ENCODE measurements at regions not wholly inside any gene's neighbourhood (a gene's known extent, or its start where the extent isn't known, plus 50 kb on each side); places are given as distances from the start of the nearest gene placed in this dataset.

GRCh38 chr1:5548266-5548665, 444.0 kb downstream of the NPHP4 start:
- no peaks in the 10 kb centered on the region for H3K4me1 ChIP-seq (ENCODE audit: insufficient read depth)
- no peak for DNase-seq (ENCODE audit: extremely low spot score)
- H3K36me3 ChIP-seq (ENCODE audit: insufficient read depth) = no peaks in the 10 kb centered on the region
- H3K4me3 ChIP-seq (ENCODE audit: low read depth, low read length) = no peak overlapping the region
- no peak overlapping the region for H3K27ac ChIP-seq (ENCODE audit: low read depth)

- Histone ChIP-seq H3K27ac (ENCODE audit: low read depth) (no peak overlapping the region), H3K36me3 (ENCODE audit: insufficient read depth) (no peaks in the 10 kb centered on the region), H3K4me3 (ENCODE audit: low read depth, low read length) (no peak overlapping the region), H3K4me1 (ENCODE audit: insufficient read depth) (no peaks in the 10 kb centered on the region)
- no peak for DNase-seq (ENCODE audit: extremely low spot score)
- 61% methylated on average over 5 of the region's 5 CpGs for WGBS
Observed at GRCh38 chr1:5543235-5543634, 449.0 kb downstream of the NPHP4 start.

GRCh38 chr1:5532811-5533210, 459.4 kb downstream of the NPHP4 start:
- no peak overlapping the region for H3K27ac ChIP-seq (ENCODE audit: low read depth)

GRCh38 chr1:5526822-5527551, 465.2 kb downstream of the NPHP4 start:
- Histone ChIP-seq H3K36me3 (ENCODE audit: insufficient read depth) (no peaks in the 10 kb centered on the region), H3K4me3 (ENCODE audit: low read depth, low read length) (no peak overlapping the region), H3K27ac (ENCODE audit: low read depth) (no peak overlapping the region), H3K4me1 (ENCODE audit: insufficient read depth) (no peaks in the 10 kb centered on the region)
- DNase-seq (ENCODE audit: extremely low spot score) = no peak
- 70% methylated on average over 19 of the region's 19 CpGs for WGBS

More at GRCh38 chr1:5532811-5533210, 459.4 kb downstream of the NPHP4 start:
- Histone ChIP-seq H3K36me3 (ENCODE audit: insufficient read depth) (no peaks in the 10 kb centered on the region), H3K4me1 (ENCODE audit: insufficient read depth) (no peaks in the 10 kb centered on the region), H3K4me3 (ENCODE audit: low read depth, low read length) (no peak overlapping the region)
- 88% methylated on average over 3 of the region's 3 CpGs for WGBS
- DNase-seq (ENCODE audit: extremely low spot score) = no peak

- Histone ChIP-seq H3K36me3 (ENCODE audit: insufficient read depth) (no peaks in the 10 kb centered on the region), H3K27ac (ENCODE audit: low read depth) (no peak overlapping the region), H3K4me1 (ENCODE audit: insufficient read depth) (no peaks in the 10 kb centered on the region), H3K4me3 (ENCODE audit: low read depth, low read length) (no peak overlapping the region)
- WGBS = 40% methylated on average over 8 of the region's 8 CpGs
- DNase-seq (ENCODE audit: extremely low spot score) = no peak
Observed at GRCh38 chr1:5526385-5526750, 465.9 kb downstream of the NPHP4 start.

GRCh38 chr1:5525597-5526384, 466.4 kb downstream of the NPHP4 start:
- H3K36me3 ChIP-seq (ENCODE audit: insufficient read depth) = no peaks in the 10 kb centered on the region
- no peak for DNase-seq (ENCODE audit: extremely low spot score)
- WGBS = 71% methylated on average over 27 of the region's 27 CpGs
- H3K27ac ChIP-seq (ENCODE audit: low read depth) = no peak overlapping the region
- H3K4me3 ChIP-seq (ENCODE audit: low read depth, low read length) = no peak overlapping the region
- H3K4me1 ChIP-seq (ENCODE audit: insufficient read depth) = no peaks in the 10 kb centered on the region

GRCh38 chr1:5522531-5523145, 469.6 kb downstream of the NPHP4 start:
- WGBS = 53% methylated on average over 14 of the region's 14 CpGs
- Histone ChIP-seq H3K36me3 (ENCODE audit: insufficient read depth) (no peaks in the 10 kb centered on the region), H3K4me3 (ENCODE audit: low read depth, low read length) (no peak overlapping the region), H3K27ac (ENCODE audit: low read depth) (no peak overlapping the region), H3K4me1 (ENCODE audit: insufficient read depth) (no peaks in the 10 kb centered on the region)
- DNase-seq (ENCODE audit: extremely low spot score) = no peak

- no peaks in the 10 kb centered on the region for H3K4me1 ChIP-seq (ENCODE audit: insufficient read depth)
- no peak for DNase-seq (ENCODE audit: extremely low spot score)
- H3K36me3 ChIP-seq (ENCODE audit: insufficient read depth) = no peaks in the 10 kb centered on the region
- 73% methylated on average over 10 of the region's 10 CpGs for WGBS
- no peak overlapping the region for H3K27ac ChIP-seq (ENCODE audit: low read depth)
- no peak overlapping the region for H3K4me3 ChIP-seq (ENCODE audit: low read depth, low read length)
Observed at GRCh38 chr1:5519366-5520135, 472.7 kb downstream of the NPHP4 start.

- Histone ChIP-seq H3K27ac (ENCODE audit: low read depth) (no peak overlapping the region), H3K4me1 (ENCODE audit: insufficient read depth) (no peaks in the 10 kb centered on the region), H3K36me3 (ENCODE audit: insufficient read depth) (no peaks in the 10 kb centered on the region), H3K4me3 (ENCODE audit: low read depth, low read length) (no peak overlapping the region)
- WGBS = 85% methylated on average over 10 of the region's 10 CpGs
- DNase-seq (ENCODE audit: extremely low spot score) = no peak
Observed at GRCh38 chr1:5516756-5517155, 475.5 kb downstream of the NPHP4 start.

GRCh38 chr1:5515501-5515900, 476.7 kb downstream of the NPHP4 start:
- H3K27ac ChIP-seq (ENCODE audit: low read depth) = no peak overlapping the region
- H3K4me3 ChIP-seq (ENCODE audit: low read depth, low read length) = no peak overlapping the region
- H3K4me1 ChIP-seq (ENCODE audit: insufficient read depth) = no peaks in the 10 kb centered on the region
- no peak for DNase-seq (ENCODE audit: extremely low spot score)
- WGBS = 77% methylated on average over 6 of the region's 6 CpGs
- no peaks in the 10 kb centered on the region for H3K36me3 ChIP-seq (ENCODE audit: insufficient read depth)

GRCh38 chr1:5514527-5515183, 477.6 kb downstream of the NPHP4 start:
- no peak overlapping the region for H3K27ac ChIP-seq (ENCODE audit: low read depth)
- H3K4me3 ChIP-seq (ENCODE audit: low read depth, low read length) = no peak overlapping the region
- no peaks in the 10 kb centered on the region for H3K36me3 ChIP-seq (ENCODE audit: insufficient read depth)
- no peak for DNase-seq (ENCODE audit: extremely low spot score)
- no peaks in the 10 kb centered on the region for H3K4me1 ChIP-seq (ENCODE audit: insufficient read depth)
- WGBS = 20% methylated on average over 13 of the region's 13 CpGs

- DNase-seq (ENCODE audit: extremely low spot score) = peak; percentile 36
- Histone ChIP-seq H3K4me3 (ENCODE audit: low read depth, low read length) (no peak overlapping the region), H3K27ac (ENCODE audit: low read depth) (no peak overlapping the region), H3K36me3 (ENCODE audit: insufficient read depth) (no peaks in the 10 kb centered on the region), H3K4me1 (ENCODE audit: insufficient read depth) (no peaks in the 10 kb centered on the region)
- WGBS = 48% methylated on average over 7 of the region's 7 CpGs
Observed at GRCh38 chr1:5513846-5514526, 478.2 kb downstream of the NPHP4 start.

GRCh38 chr1:5513179-5513578, 479.0 kb downstream of the NPHP4 start:
- Histone ChIP-seq H3K4me3 (ENCODE audit: low read depth, low read length) (no peak overlapping the region), H3K36me3 (ENCODE audit: insufficient read depth) (no peaks in the 10 kb centered on the region), H3K27ac (ENCODE audit: low read depth) (no peak overlapping the region), H3K4me1 (ENCODE audit: insufficient read depth) (no peaks in the 10 kb centered on the region)
- WGBS = 92% methylated on average over 9 of the region's 9 CpGs
- DNase-seq (ENCODE audit: extremely low spot score) = no peak

All from urinary bladder (tissue), 3 donors.